IMR-90 (cell line): ENCODE measurements at regions not wholly inside any gene's neighbourhood (a gene's known extent, or its start where the extent isn't known, plus 50 kb on each side); places are given as distances from the start of the nearest gene placed in this dataset.

ENCODE experiments used
- ATAC-seq: fragments of 200-7000 bp; cut with Tn5 transposase; 2 replicates; pipeline ENCODE4 v1.9.1; 2020; ENCODE audit warnings: low read depth, mild to moderate bottlenecking, moderate library complexity
- BruUV-seq: library from RNA; stranded (reverse); fragments of 400-500 nt; replicated peaks from 2 replicates; lab custom pipeline; 2021; lab: Mats Ljungman, UMichigan
- CTCF ChIA-PET: fragments of 300-600 bp; formaldehyde crosslinking; extraction: SDS; loops from one replicate; lab custom pipeline; 2021; ENCODE audit warnings: antibody characterized with exemption; lab: Yijun Ruan, JAX
- POLR2A ChIA-PET: fragments of 300-600 bp; sonication (Branson Sonifier 250); formaldehyde crosslinking; loops from one replicate; lab custom pipeline; 2022; ENCODE audit warnings: antibody characterized with exemption; ENCODE audit not compliant: unreplicated experiment; lab: Charles Lee
- DNase-seq: peaks from one replicate; pipeline ENCODE4 v3.0.0; 2013
- H2AFZ ChIP-seq: replicated peaks from 2 replicates; pipeline ENCODE3; 2013; ENCODE audit warnings: low read length, mild to moderate bottlenecking; ENCODE audit not compliant: poor library complexity
- H2AK5ac ChIP-seq: 2 replicates; pipeline ENCODE4 v1.6.1; 2013; ENCODE audit warnings: low read depth, low read length, inconsistent platforms
- H2AK9ac ChIP-seq: replicated peaks from 2 replicates; pipeline ENCODE3; 2013; ENCODE audit warnings: mild to moderate bottlenecking, low read depth, low read length, moderate library complexity; ENCODE audit not compliant: poor library complexity
- H2BK120ac ChIP-seq: 2 replicates; pipeline ENCODE4 v1.6.1; 2013; ENCODE audit warnings: low read depth, low read length, inconsistent platforms
- H2BK15ac ChIP-seq: 3 replicates; pipeline ENCODE4 v1.6.1; 2013; ENCODE audit warnings: low read depth, low read length, inconsistent platforms
- H2BK20ac ChIP-seq: 2 replicates; pipeline ENCODE4 v1.6.1; 2013; ENCODE audit warnings: low read depth, mild to moderate bottlenecking, inconsistent platforms, low read length, moderate library complexity
- H2BK5ac ChIP-seq: 2 replicates; pipeline ENCODE4 v1.6.1; 2013; ENCODE audit warnings: mild to moderate bottlenecking, low read depth, low read length, inconsistent platforms; ENCODE audit not compliant: poor library complexity, severe bottlenecking
- H3K14ac ChIP-seq: replicated peaks from 2 replicates; pipeline ENCODE4 v1.6.1; 2013; ENCODE audit warnings: low read depth, low read length, inconsistent platforms
- H3K18ac ChIP-seq: 2 replicates; pipeline ENCODE4 v1.6.1; 2013; ENCODE audit warnings: low read depth, low read length, control low read depth
- H3K23ac ChIP-seq: 2 replicates; pipeline ENCODE4 v1.6.1; 2013; ENCODE audit warnings: low read depth, low read length, inconsistent platforms
- H3K27ac ChIP-seq: 2 replicates; pipeline ENCODE4 v1.5.1; 2013; ENCODE audit warnings: mild to moderate bottlenecking, control low read depth, low read length; ENCODE audit not compliant: insufficient read depth
- H3K27me3 ChIP-seq: 2 replicates; pipeline ENCODE4 v1.6.1; 2013; ENCODE audit warnings: low read length; ENCODE audit not compliant: control insufficient read depth, insufficient read depth
- H3K36me3 ChIP-seq: 2 replicates; pipeline ENCODE4 v1.6.1; 2013; ENCODE audit warnings: low read length, mixed read lengths; ENCODE audit not compliant: control insufficient read depth, insufficient read depth
- H3K4ac ChIP-seq: 2 replicates; pipeline ENCODE4 v1.6.1; 2013; ENCODE audit warnings: low read depth, low read length, inconsistent platforms
- H3K4me1 ChIP-seq: 2 replicates; pipeline ENCODE4 v1.6.1; 2013; ENCODE audit warnings: low read length, mixed read lengths; ENCODE audit not compliant: control insufficient read depth, insufficient read depth
- H3K4me2 ChIP-seq: 2 replicates; pipeline ENCODE4 v1.6.1; 2013; ENCODE audit warnings: low read depth, mild to moderate bottlenecking, control low read depth, low read length, moderate library complexity
- H3K4me3 ChIP-seq: 2 replicates; pipeline ENCODE4 v1.5.1; 2013; ENCODE audit warnings: low read depth, mild to moderate bottlenecking, control low read depth, low read length, moderate library complexity; ENCODE audit not compliant: insufficient read depth
- H3K56ac ChIP-seq: 2 replicates; pipeline ENCODE4 v1.6.1; 2013; ENCODE audit warnings: low read length, inconsistent platforms; ENCODE audit not compliant: insufficient read depth; ENCODE audit errors: extremely low read depth
- H3K79me1 ChIP-seq, 2 experiments: 2 replicates each; pipeline ENCODE4 v1.6.1; 2013; ENCODE audit warnings: low read length in 2 of 2, inconsistent platforms in 1 of 2, low read depth in 1 of 2
- H3K9ac ChIP-seq: 2 replicates; pipeline ENCODE4 v1.6.1; 2013; ENCODE audit warnings: low read depth, low read length, control low read depth
- H3K9me1 ChIP-seq: 2 replicates; pipeline ENCODE4 v1.6.1; 2013; ENCODE audit warnings: low read length, inconsistent platforms; ENCODE audit not compliant: insufficient read depth
- H3K9me3 ChIP-seq: 2 replicates; pipeline ENCODE4 v1.6.1; 2013; ENCODE audit warnings: low read length; ENCODE audit not compliant: control insufficient read depth, insufficient read depth
- H4K20me1 ChIP-seq: 2 replicates; pipeline ENCODE4 v1.6.1; 2013; ENCODE audit warnings: low read length, inconsistent platforms; ENCODE audit not compliant: insufficient read depth
- H4K5ac ChIP-seq: 2 replicates; pipeline ENCODE4 v1.6.1; 2013; ENCODE audit warnings: mild to moderate bottlenecking, low read depth, low read length, control low read depth
- H4K8ac ChIP-seq, 2 experiments: 2 replicates each; pipeline ENCODE4 v1.6.1; 2013; ENCODE audit warnings: low read depth in 2 of 2, low read length in 2 of 2, control low read depth in 1 of 2, inconsistent platforms in 1 of 2
- H4K91ac ChIP-seq: 2 replicates; pipeline ENCODE4 v1.6.1; 2013; ENCODE audit warnings: low read depth, low read length, inconsistent platforms; ENCODE audit not compliant: insufficient read depth
- BHLHE40 ChIP-seq: fragments of 150-350 bp; IDR thresholded peaks from 2 replicates; pipeline ENCODE4 v1.6.1; 2016; ENCODE audit warnings: mild to moderate bottlenecking, low read depth, low read length
- CEBPB ChIP-seq: IDR thresholded peaks from 2 replicates; pipeline ENCODE4 v1.6.1; 2012; ENCODE audit warnings: low read depth, low read length, improper control_type of control experiment
- CTCF ChIP-seq: conservative IDR thresholded peaks from 2 replicates; pipeline ENCODE4 v1.5.1; 2012; ENCODE audit warnings: mild to moderate bottlenecking, low read depth, low read length, improper control_type of control experiment
- ELK1 ChIP-seq: fragments of 150-350 bp; IDR thresholded peaks from 2 replicates; pipeline ENCODE4 v1.6.1; 2016; ENCODE audit warnings: low read depth, mild to moderate bottlenecking, low read length, moderate library complexity, borderline replicate concordance
- FOS ChIP-seq: fragments of 150-350 bp; IDR thresholded peaks from 2 replicates; pipeline ENCODE4 v1.6.1; 2016; ENCODE audit warnings: low read depth, low read length
- MXI1 ChIP-seq: IDR thresholded peaks from 2 replicates; pipeline ENCODE4 v1.6.1; 2012; ENCODE audit warnings: low read depth, mild to moderate bottlenecking, low read length, moderate library complexity, borderline replicate concordance
- RCOR1 ChIP-seq: IDR thresholded peaks from 2 replicates; pipeline ENCODE4 v1.6.1; 2012; ENCODE audit warnings: mild to moderate bottlenecking, low read length, improper control_type of control experiment; ENCODE audit not compliant: insufficient replicate concordance
- RFX5 ChIP-seq: IDR thresholded peaks from 2 replicates; pipeline ENCODE4 v1.8.0; 2012; ENCODE audit warnings: low read depth, mild to moderate bottlenecking, low read length, moderate library complexity
- USF2 ChIP-seq: fragments of 150-350 bp; IDR thresholded peaks from 2 replicates; pipeline ENCODE4 v1.6.1; 2017; ENCODE audit warnings: mild to moderate bottlenecking, antibody characterized with exemption, low read length, low read depth
- WGBS, 2 experiments: methylation state at CpG; one replicate each; pipeline versions ENCODE4 v1.1.5 to v1.1.7; 2013; ENCODE audit warnings: missing lambda C conversion rate in 2 of 2; ENCODE audit not compliant: insufficient read length in 1 of 2; ENCODE audit errors: extremely low coverage in 2 of 2; 5-methylcytosine and 5-hydroxymethylcytosine counted together
- dilution Hi-C: fragments of 300-500 bp; cut with HindIII; formaldehyde crosslinking; loops from one replicate; pipeline ENCODE4 v1.14.3; 2018; ENCODE audit warnings: low sequenced_read_pairs; ENCODE audit not compliant: unreplicated experiment
- in situ Hi-C: fragments of 300-500 bp; cut with MboI; formaldehyde crosslinking; loops from 3 replicates; pipeline ENCODE4 v1.14.3; 2019; ENCODE audit warnings: low sequenced_read_pairs, inconsistent platforms, mixed read lengths
- intact Hi-C: fragments of 100-400 bp; cut with micrococcal nuclease; formaldehyde crosslinking; loops from 2 replicates; pipeline ENCODE4 v1.10.0; 2022

- CTCF ChIA-PET = no interaction called here
- in situ Hi-C loops = no loop called here
- 31% methylated on average over 2 of the region's 7 CpGs; no CpG with 5 or more reads in 1 of the 2 experiments for WGBS, 2 experiments
Observed at GRCh38 chr16:49116873-49117272, 164.8 kb downstream of the CBLN1 start.

More at GRCh38 chr16:49116873-49117272, 164.8 kb downstream of the CBLN1 start:
- no peak for ATAC-seq
- H4K91ac ChIP-seq = no peak overlapping the region
- H2BK20ac ChIP-seq = no peak overlapping the region
- H3K9me3 ChIP-seq = no peaks in the 10 kb centered on the region
- no peaks in the 10 kb centered on the region for H3K27me3 ChIP-seq
- H3K79me1 ChIP-seq = no peaks in the 10 kb centered on the region
- dilution Hi-C loops = no loop called here
- no peaks in the 10 kb centered on the region for H4K20me1 ChIP-seq
- H3K27ac ChIP-seq = no peak overlapping the region
- TF ChIP-seq MXI1 = no peak
- TF ChIP-seq CTCF = no peak
- no peak for TF ChIP-seq RCOR1
- no peak for TF ChIP-seq RFX5
- no peak for TF ChIP-seq BHLHE40
- no peak for TF ChIP-seq USF2
- TF ChIP-seq FOS = no peak
- TF ChIP-seq ELK1 = no peak
- no peak for TF ChIP-seq CEBPB
- peak overlapping the region; percentile 10 for H2AFZ ChIP-seq
- H3K9me1 ChIP-seq = no peaks in the 10 kb centered on the region
- no TSS peak for BruUV-seq
- no peak overlapping the region for H2BK5ac ChIP-seq
- H3K4me3 ChIP-seq = no peak overlapping the region
- no peak overlapping the region for H4K8ac ChIP-seq
- no peak overlapping the region for H3K23ac ChIP-seq
- no peak overlapping the region for H2AK5ac ChIP-seq
- H3K4me2 ChIP-seq = no peak overlapping the region
- H4K5ac ChIP-seq = no peak overlapping the region
- no peak overlapping the region for H2AK9ac ChIP-seq
- POLR2A ChIA-PET = no interaction called here
- no peak overlapping the region for H2BK120ac ChIP-seq
- no peak overlapping the region for H3K56ac ChIP-seq
- intact Hi-C loops = no loop called here
- no peak overlapping the region for H3K18ac ChIP-seq
- H3K4me1 ChIP-seq = no peaks in the 10 kb centered on the region
- H3K14ac ChIP-seq = no peak overlapping the region
- no peaks in the 10 kb centered on the region for H3K36me3 ChIP-seq
- no peak overlapping the region for H2BK15ac ChIP-seq
- DNase-seq = no peak
- H3K4ac ChIP-seq = no peak overlapping the region
- H3K9ac ChIP-seq = no peak overlapping the region
